ENCODE measurements at regions not wholly inside any gene's neighbourhood (a gene's known extent, or its start where the extent isn't known, plus 50 kb on each side); places are given as distances from the start of the nearest gene placed in this dataset.

DNA sequence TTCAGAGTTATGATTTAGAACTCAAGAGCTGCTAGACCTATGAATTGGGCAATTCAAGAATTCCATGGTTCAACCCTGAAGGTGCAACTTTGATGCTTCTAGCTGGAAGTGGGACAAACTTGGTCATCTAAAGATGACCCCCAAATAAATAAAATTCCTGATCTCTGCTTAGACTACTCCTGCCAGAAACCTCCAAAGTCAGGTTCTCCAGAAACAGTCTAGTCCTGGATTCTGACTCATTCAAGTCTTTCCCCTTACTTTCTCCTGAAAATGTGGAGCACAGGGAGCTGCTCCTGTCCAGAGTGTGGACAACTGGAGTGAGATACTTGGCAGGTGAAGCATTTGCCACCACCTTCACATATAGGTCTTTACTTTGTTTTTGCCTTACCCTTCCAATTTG lies 557.7 kb upstream of the TNP1 start:
- no peaks in the 10 kb centered on the region for H3K36me3 ChIP-seq (ENCODE audit: insufficient read depth, low read length)
- no peak overlapping the region for H3K9ac ChIP-seq (ENCODE audit: low read length)
- H3K4me3 ChIP-seq (ENCODE audit: insufficient read depth, low read depth, low read length), result no peak overlapping the region
- H4K20me1 ChIP-seq (ENCODE audit: insufficient read depth, low read length), result no peaks in the 10 kb centered on the region
- H3K4me1 ChIP-seq (ENCODE audit: insufficient read depth, low read length), result peaks cover 5% of the 10 kb centered on the region
- no peaks in the 10 kb centered on the region for H3K79me2 ChIP-seq (ENCODE audit: insufficient read depth, low read length)
- FAIRE-seq (peak; percentile 54), DNase-seq (ENCODE audit: low read depth) (no peak)
- H3K4me2 ChIP-seq (ENCODE audit: low read length), result no peak overlapping the region
- Mint-ChIP-seq H3K36me3 (ENCODE audit: low read depth, unreplicated experiment) (no peaks in the 10 kb centered on the region), H3K4me3 (ENCODE audit: unreplicated experiment) (no peak overlapping the region), H3K27me3 (ENCODE audit: low read depth, unreplicated experiment) (no peaks in the 10 kb centered on the region), H3K4me1 (ENCODE audit: low read depth, unreplicated experiment) (peaks cover 23% of the 10 kb centered on the region), H3K9me3 (ENCODE audit: unreplicated experiment) (no peaks in the 10 kb centered on the region), H3K27ac (ENCODE audit: unreplicated experiment) (peak overlapping the region; percentile 67)
- no peaks in the 10 kb centered on the region for H3K9me3 ChIP-seq (ENCODE audit: insufficient read depth, low read depth, low read length)
- no peak overlapping the region for H2AFZ ChIP-seq (ENCODE audit: low read depth, low read length)
- no peak for TF ChIP-seq EZH2 (IDR thresholded peaks at IDR 0.05; ENCODE audit: insufficient read depth, low read length)
- TF ChIP-seq, protein P1, sequence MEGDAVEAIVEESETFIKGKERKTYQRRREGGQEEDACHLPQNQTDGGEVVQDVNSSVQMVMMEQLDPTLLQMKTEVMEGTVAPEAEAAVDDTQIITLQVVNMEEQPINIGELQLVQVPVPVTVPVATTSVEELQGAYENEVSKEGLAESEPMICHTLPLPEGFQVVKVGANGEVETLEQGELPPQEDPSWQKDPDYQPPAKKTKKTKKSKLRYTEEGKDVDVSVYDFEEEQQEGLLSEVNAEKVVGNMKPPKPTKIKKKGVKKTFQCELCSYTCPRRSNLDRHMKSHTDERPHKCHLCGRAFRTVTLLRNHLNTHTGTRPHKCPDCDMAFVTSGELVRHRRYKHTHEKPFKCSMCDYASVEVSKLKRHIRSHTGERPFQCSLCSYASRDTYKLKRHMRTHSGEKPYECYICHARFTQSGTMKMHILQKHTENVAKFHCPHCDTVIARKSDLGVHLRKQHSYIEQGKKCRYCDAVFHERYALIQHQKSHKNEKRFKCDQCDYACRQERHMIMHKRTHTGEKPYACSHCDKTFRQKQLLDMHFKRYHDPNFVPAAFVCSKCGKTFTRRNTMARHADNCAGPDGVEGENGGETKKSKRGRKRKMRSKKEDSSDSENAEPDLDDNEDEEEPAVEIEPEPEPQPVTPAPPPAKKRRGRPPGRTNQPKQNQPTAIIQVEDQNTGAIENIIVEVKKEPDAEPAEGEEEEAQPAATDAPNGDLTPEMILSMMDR (IDR thresholded peaks at IDR 0.05; ENCODE audit: insufficient read depth, low read depth, low read length), result no peak
- H3K27ac ChIP-seq (ENCODE audit: low read depth, low read length), result no peak overlapping the region
- no peaks in the 10 kb centered on the region for H3K27me3 ChIP-seq (ENCODE audit: insufficient read depth, low read length)

DNA sequence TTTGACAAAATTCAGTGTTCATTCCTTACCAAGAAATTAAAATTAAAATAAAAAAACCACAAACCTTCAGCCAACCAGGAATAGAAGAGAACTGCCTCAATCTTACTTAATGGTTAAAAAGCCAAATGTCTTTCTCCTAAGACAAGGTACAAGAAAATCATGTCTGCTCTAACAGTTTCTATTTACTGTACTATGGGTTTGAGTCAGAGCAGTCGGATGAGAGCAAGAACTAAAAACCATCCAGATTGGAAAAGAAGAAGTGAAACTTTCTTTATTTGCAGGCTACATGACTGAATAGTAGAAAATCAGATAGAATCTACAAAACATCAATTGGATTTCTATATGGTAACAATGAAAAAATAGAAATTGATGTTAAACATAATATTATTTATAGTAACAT lies 555.5 kb upstream of the TNP1 start:
- H3K4me1 Mint-ChIP-seq (ENCODE audit: low read depth, unreplicated experiment), result peaks cover 34% of the 10 kb centered on the region
- H3K79me2 ChIP-seq (ENCODE audit: insufficient read depth, low read length), result no peaks in the 10 kb centered on the region
- FAIRE-seq (no peak), DNase-seq (ENCODE audit: low read depth) (no peak)
- H3K4me1 ChIP-seq (ENCODE audit: insufficient read depth, low read length), result peaks cover 10% of the 10 kb centered on the region
- H3K4me3 ChIP-seq (ENCODE audit: insufficient read depth, low read depth, low read length), result no peak overlapping the region
- no peak overlapping the region for H3K27ac Mint-ChIP-seq (ENCODE audit: unreplicated experiment)
- H3K9me3 Mint-ChIP-seq (ENCODE audit: unreplicated experiment), result no peaks in the 10 kb centered on the region
- no peaks in the 10 kb centered on the region for H3K27me3 ChIP-seq (ENCODE audit: insufficient read depth, low read length)
- H3K36me3 Mint-ChIP-seq (ENCODE audit: low read depth, unreplicated experiment), result no peaks in the 10 kb centered on the region
- no peak overlapping the region for H2AFZ ChIP-seq (ENCODE audit: low read depth, low read length)
- H3K36me3 ChIP-seq (ENCODE audit: insufficient read depth, low read length), result no peaks in the 10 kb centered on the region
- H3K27me3 Mint-ChIP-seq (ENCODE audit: low read depth, unreplicated experiment), result no peaks in the 10 kb centered on the region
- no peaks in the 10 kb centered on the region for H4K20me1 ChIP-seq (ENCODE audit: insufficient read depth, low read length)
- H3K4me3 Mint-ChIP-seq (ENCODE audit: unreplicated experiment), result no peak overlapping the region
- H3K27ac ChIP-seq (ENCODE audit: low read depth, low read length), result no peak overlapping the region
- H3K4me2 ChIP-seq (ENCODE audit: low read length), result no peak overlapping the region
- H3K9me3 ChIP-seq (ENCODE audit: insufficient read depth, low read depth, low read length), result no peaks in the 10 kb centered on the region
- TF ChIP-seq, protein P1 (IDR thresholded peaks at IDR 0.05; ENCODE audit: insufficient read depth, low read depth, low read length), result no peak
- TF ChIP-seq EZH2 (IDR thresholded peaks at IDR 0.05; ENCODE audit: insufficient read depth, low read length), result no peak
- H3K9ac ChIP-seq (ENCODE audit: low read length), result no peak overlapping the region

DNA sequence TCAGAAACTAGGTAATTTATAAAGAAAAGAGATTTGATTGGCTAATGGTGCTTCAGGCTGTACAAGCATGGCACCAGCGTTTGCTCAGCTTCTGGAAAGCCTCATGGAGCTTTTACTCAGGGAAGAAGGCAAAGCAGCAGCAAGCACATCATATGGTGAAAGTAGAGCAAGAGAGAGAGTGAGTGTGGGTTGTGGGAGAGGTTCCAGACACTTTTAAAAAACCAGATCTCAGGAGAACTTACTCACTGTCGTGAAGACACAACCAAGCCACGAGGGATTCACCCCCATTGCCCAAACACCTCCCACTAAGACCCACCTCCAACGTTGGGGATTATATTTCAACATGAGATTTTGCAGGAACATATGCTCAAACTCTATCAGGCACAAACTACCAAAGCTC lies 554.6 kb upstream of the TNP1 start:
- Mint-ChIP-seq H3K36me3 (ENCODE audit: low read depth, unreplicated experiment) (no peaks in the 10 kb centered on the region), H3K27me3 (ENCODE audit: low read depth, unreplicated experiment) (no peaks in the 10 kb centered on the region), H3K4me3 (ENCODE audit: unreplicated experiment) (no peak overlapping the region), H3K27ac (ENCODE audit: unreplicated experiment) (no peak overlapping the region), H3K4me1 (ENCODE audit: low read depth, unreplicated experiment) (peaks cover 36% of the 10 kb centered on the region), H3K9me3 (ENCODE audit: unreplicated experiment) (no peaks in the 10 kb centered on the region)
- peaks cover 10% of the 10 kb centered on the region for H3K4me1 ChIP-seq (ENCODE audit: insufficient read depth, low read length)
- H3K36me3 ChIP-seq (ENCODE audit: insufficient read depth, low read length), result no peaks in the 10 kb centered on the region
- H3K27me3 ChIP-seq (ENCODE audit: insufficient read depth, low read length), result no peaks in the 10 kb centered on the region
- no peaks in the 10 kb centered on the region for H3K9me3 ChIP-seq (ENCODE audit: insufficient read depth, low read depth, low read length)
- no peak overlapping the region for H3K4me3 ChIP-seq (ENCODE audit: insufficient read depth, low read depth, low read length)
- TF ChIP-seq EZH2 (IDR thresholded peaks at IDR 0.05; ENCODE audit: insufficient read depth, low read length), result no peak
- TF ChIP-seq, protein P1 (IDR thresholded peaks at IDR 0.05; ENCODE audit: insufficient read depth, low read depth, low read length), result no peak
- H3K9ac ChIP-seq (ENCODE audit: low read length), result no peak overlapping the region
- H2AFZ ChIP-seq (ENCODE audit: low read depth, low read length), result no peak overlapping the region
- H3K27ac ChIP-seq (ENCODE audit: low read depth, low read length), result no peak overlapping the region
- no peak for FAIRE-seq
- no peaks in the 10 kb centered on the region for H3K79me2 ChIP-seq (ENCODE audit: insufficient read depth, low read length)
- H4K20me1 ChIP-seq (ENCODE audit: insufficient read depth, low read length), result no peaks in the 10 kb centered on the region
- no peak for DNase-seq (ENCODE audit: low read depth)
- H3K4me2 ChIP-seq (ENCODE audit: low read length), result no peak overlapping the region
